HG02678 (cell line): ENCODE measurements at regions not wholly inside any gene's neighbourhood (a gene's known extent, or its start where the extent isn't known, plus 50 kb on each side); places are given as distances from the start of the nearest gene placed in this dataset.
"Not testable (repeated sequence)": the region's sequence is repeated elsewhere in the genome, so short reads cannot be mapped to it uniquely, and the experiment has no call there.

ENCODE experiments used
- ATAC-seq: cut with Tn5 transposase; IDR thresholded peaks from one replicate; pipeline ENCODE4 v1.9.1; 2021; ENCODE audit warnings: mild to moderate bottlenecking, moderate library complexity; ENCODE audit not compliant: unreplicated experiment

- ATAC-seq: no peak
These were observed 276.5 kb downstream of the NUAK1 start for GRCh38 chr12:105862163-105862821.

GRCh38 chr12:105864316-105864715 is 274.4 kb downstream of the NUAK1 start:
- ATAC-seq: no peak

GRCh38 chr12:105864901-105865300 is 273.9 kb downstream of the NUAK1 start:
- ATAC-seq: no peak

GRCh38 chr12:105865886-105866285 is 272.9 kb downstream of the NUAK1 start:
- no peak for ATAC-seq

- no peak for ATAC-seq
These were observed 264.6 kb downstream of the NUAK1 start for GRCh38 chr12:105874121-105874520.

GRCh38 chr12:105876396-105876927 is 262.3 kb downstream of the NUAK1 start:
- ATAC-seq: no peak

- ATAC-seq: no peak
These were observed 259.8 kb downstream of the NUAK1 start for GRCh38 chr12:105878964-105879363.

GRCh38 chr12:105880824-105881388 is 257.8 kb downstream of the NUAK1 start:
- no peak for ATAC-seq

- no peak for ATAC-seq
These were observed 256.4 kb downstream of the NUAK1 start for GRCh38 chr12:105882404-105882803.

GRCh38 chr12:105887131-105887530 is 251.6 kb downstream of the NUAK1 start:
- no peak for ATAC-seq

GRCh38 chr12:105888696-105889095 is 250.1 kb downstream of the NUAK1 start:
- no peak for ATAC-seq

- no peak for ATAC-seq
These were observed 246.3 kb downstream of the NUAK1 start for GRCh38 chr12:105892362-105892910.

GRCh38 chr12:105895197-105895832 is 243.4 kb downstream of the NUAK1 start:
- not testable (repeated sequence) for ATAC-seq

GRCh38 chr12:105897311-105897725 is 241.4 kb downstream of the NUAK1 start:
- ATAC-seq: no peak

- ATAC-seq: not testable (repeated sequence)
These were observed 240.5 kb downstream of the NUAK1 start for GRCh38 chr12:105898271-105898670.

- no peak for ATAC-seq
These were observed 239.2 kb downstream of the NUAK1 start for GRCh38 chr12:105899589-105899988.

GRCh38 chr12:105906561-105906960 is 232.2 kb downstream of the NUAK1 start:
- ATAC-seq: no peak

GRCh38 chr12:105907982-105908381 is 230.8 kb downstream of the NUAK1 start:
- ATAC-seq: no peak

GRCh38 chr12:105910030-105910429 is 228.7 kb downstream of the NUAK1 start:
- ATAC-seq: no peak

GRCh38 chr12:105911966-105912365 is 226.8 kb downstream of the NUAK1 start:
- ATAC-seq: no peak

GRCh38 chr12:105912882-105913678 is 225.7 kb downstream of the NUAK1 start:
- ATAC-seq: no peak
